IMR-90 (cell line): ENCODE measurements at regions not wholly inside any gene's neighbourhood (a gene's known extent, or its start where the extent isn't known, plus 50 kb on each side); places are given as distances from the start of the nearest gene placed in this dataset.

ENCODE experiments used
- BHLHE40 ChIP-seq: fragments of 150-350 bp; IDR thresholded peaks from 2 replicates; pipeline ENCODE4 v1.6.1; 2016; ENCODE audit warnings: mild to moderate bottlenecking, low read depth, low read length
- CEBPB ChIP-seq: IDR thresholded peaks from 2 replicates; pipeline ENCODE4 v1.6.1; 2012; ENCODE audit warnings: low read depth, low read length, improper control_type of control experiment
- FOS ChIP-seq: fragments of 150-350 bp; IDR thresholded peaks from 2 replicates; pipeline ENCODE4 v1.6.1; 2016; ENCODE audit warnings: low read depth, low read length
- MAFK ChIP-seq: IDR thresholded peaks from 2 replicates; pipeline ENCODE4 v1.6.1; 2012; ENCODE audit warnings: low read depth, low read length, improper control_type of control experiment
- POLR2A ChIP-seq: IDR thresholded peaks from 2 replicates; pipeline ENCODE4 v1.6.1; 2012; ENCODE audit warnings: mild to moderate bottlenecking, low read depth, low read length
- RAD21 ChIP-seq: IDR thresholded peaks from 2 replicates; pipeline ENCODE4 v1.6.1; 2012; ENCODE audit warnings: low read length, improper control_type of control experiment
- RFX5 ChIP-seq: IDR thresholded peaks from 2 replicates; pipeline ENCODE4 v1.8.0; 2012; ENCODE audit warnings: low read depth, mild to moderate bottlenecking, low read length, moderate library complexity
- SMC3 ChIP-seq: fragments of 150-350 bp; IDR thresholded peaks from 2 replicates; pipeline ENCODE4 v1.6.1; 2016; ENCODE audit warnings: low read depth, mild to moderate bottlenecking, antibody characterized with exemption, low read length, moderate library complexity
- TF ChIP-seq, protein P1 (sequence below): conservative IDR thresholded peaks from 2 replicates; pipeline ENCODE4 v1.5.1; 2012; ENCODE audit warnings: mild to moderate bottlenecking, low read depth, low read length, improper control_type of control experiment
- TF ChIP-seq, protein P2 (sequence below): fragments of 150-350 bp; IDR thresholded peaks from 2 replicates; pipeline ENCODE4 v1.6.1; 2017; ENCODE audit warnings: mild to moderate bottlenecking, antibody characterized with exemption, low read length, low read depth

DNA sequence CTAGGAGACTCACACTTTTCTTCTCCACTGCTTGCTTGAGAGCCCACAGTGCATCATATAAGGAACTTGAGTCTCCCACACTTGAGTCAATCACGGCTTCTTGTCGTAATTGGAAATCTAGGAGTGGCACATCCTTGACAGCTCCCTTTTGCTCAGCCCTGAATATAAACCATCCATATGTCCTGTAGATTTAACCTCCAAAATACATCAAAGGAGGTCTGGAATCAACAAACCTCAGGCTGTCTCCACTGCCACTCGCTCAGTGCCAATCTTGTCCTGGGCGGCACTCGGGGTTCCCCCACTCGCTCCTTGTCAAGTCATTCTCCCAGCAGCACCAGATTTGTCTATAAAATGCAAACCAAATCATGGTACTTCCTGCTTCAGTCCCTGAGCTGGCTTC lies 84.4 kb upstream of the UQCRFS1 start:
- no peak for TF ChIP-seq CEBPB
- TF ChIP-seq RFX5, result no peak
- no peak for TF ChIP-seq MAFK
- no peak for TF ChIP-seq POLR2A
- TF ChIP-seq, protein P1, sequence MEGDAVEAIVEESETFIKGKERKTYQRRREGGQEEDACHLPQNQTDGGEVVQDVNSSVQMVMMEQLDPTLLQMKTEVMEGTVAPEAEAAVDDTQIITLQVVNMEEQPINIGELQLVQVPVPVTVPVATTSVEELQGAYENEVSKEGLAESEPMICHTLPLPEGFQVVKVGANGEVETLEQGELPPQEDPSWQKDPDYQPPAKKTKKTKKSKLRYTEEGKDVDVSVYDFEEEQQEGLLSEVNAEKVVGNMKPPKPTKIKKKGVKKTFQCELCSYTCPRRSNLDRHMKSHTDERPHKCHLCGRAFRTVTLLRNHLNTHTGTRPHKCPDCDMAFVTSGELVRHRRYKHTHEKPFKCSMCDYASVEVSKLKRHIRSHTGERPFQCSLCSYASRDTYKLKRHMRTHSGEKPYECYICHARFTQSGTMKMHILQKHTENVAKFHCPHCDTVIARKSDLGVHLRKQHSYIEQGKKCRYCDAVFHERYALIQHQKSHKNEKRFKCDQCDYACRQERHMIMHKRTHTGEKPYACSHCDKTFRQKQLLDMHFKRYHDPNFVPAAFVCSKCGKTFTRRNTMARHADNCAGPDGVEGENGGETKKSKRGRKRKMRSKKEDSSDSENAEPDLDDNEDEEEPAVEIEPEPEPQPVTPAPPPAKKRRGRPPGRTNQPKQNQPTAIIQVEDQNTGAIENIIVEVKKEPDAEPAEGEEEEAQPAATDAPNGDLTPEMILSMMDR, result no peak
- TF ChIP-seq, protein P2, sequence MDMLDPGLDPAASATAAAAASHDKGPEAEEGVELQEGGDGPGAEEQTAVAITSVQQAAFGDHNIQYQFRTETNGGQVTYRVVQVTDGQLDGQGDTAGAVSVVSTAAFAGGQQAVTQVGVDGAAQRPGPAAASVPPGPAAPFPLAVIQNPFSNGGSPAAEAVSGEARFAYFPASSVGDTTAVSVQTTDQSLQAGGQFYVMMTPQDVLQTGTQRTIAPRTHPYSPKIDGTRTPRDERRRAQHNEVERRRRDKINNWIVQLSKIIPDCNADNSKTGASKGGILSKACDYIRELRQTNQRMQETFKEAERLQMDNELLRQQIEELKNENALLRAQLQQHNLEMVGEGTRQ, result no peak
- no peak for TF ChIP-seq BHLHE40
- TF ChIP-seq RAD21, result no peak
- TF ChIP-seq FOS, result no peak
- no peak for TF ChIP-seq SMC3
